ENCODE measurements at regions not wholly inside any gene's neighbourhood (a gene's known extent, or its start where the extent isn't known, plus 50 kb on each side); places are given as distances from the start of the nearest gene placed in this dataset.

GRCh38 chr14:100425429-100425827 lies 102.3 kb downstream of the SLC25A47 start:
- no peak for TF ChIP-seq CTCF (IDR thresholded peaks at IDR 0.05)
- no peak for TF ChIP-seq POLR2AphosphoS5 (IDR thresholded peaks at IDR 0.05)
- no peak for TF ChIP-seq POLR2A (IDR thresholded peaks at IDR 0.05)
